Astrocyte (in vitro differentiated cells and primary cell): ENCODE measurements at regions not wholly inside any gene's neighbourhood (a gene's known extent, or its start where the extent isn't known, plus 50 kb on each side); places are given as distances from the start of the nearest gene placed in this dataset.

Experiments used
- EZH2 ChIP-seq: IDR thresholded peaks from 2 replicates; pipeline ENCODE4 v1.6.1; 2012; ENCODE audit warnings: mild to moderate bottlenecking, low read length, inconsistent platforms; ENCODE audit not compliant: insufficient read depth
- TF ChIP-seq, protein P1 (sequence below): IDR thresholded peaks from 2 replicates; pipeline ENCODE4 v1.5.1; 2011; ENCODE audit warnings: low read depth, mild to moderate bottlenecking, inconsistent platforms, low read length, moderate library complexity; ENCODE audit not compliant: insufficient read depth

DNA sequence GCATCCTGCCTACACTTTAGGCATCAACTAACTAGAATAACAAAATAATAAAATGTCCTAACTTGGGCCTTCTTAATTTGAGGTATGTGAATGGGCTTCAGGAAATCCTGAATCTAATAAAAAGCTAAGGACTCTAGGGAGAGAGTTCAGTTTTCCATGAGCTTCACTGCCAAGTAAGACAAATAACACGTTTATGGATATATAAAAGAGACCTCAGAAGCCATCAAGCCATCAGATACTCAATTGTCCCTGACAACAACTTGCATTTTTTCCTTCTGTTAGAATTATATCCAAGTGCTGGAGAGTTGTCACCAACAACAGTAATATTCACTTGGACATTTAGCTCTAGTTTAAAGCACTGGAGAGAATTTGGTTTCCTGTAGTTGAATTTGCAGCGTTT is 102.4 kb upstream of the IGSF10 start:
- TF ChIP-seq, protein P1, sequence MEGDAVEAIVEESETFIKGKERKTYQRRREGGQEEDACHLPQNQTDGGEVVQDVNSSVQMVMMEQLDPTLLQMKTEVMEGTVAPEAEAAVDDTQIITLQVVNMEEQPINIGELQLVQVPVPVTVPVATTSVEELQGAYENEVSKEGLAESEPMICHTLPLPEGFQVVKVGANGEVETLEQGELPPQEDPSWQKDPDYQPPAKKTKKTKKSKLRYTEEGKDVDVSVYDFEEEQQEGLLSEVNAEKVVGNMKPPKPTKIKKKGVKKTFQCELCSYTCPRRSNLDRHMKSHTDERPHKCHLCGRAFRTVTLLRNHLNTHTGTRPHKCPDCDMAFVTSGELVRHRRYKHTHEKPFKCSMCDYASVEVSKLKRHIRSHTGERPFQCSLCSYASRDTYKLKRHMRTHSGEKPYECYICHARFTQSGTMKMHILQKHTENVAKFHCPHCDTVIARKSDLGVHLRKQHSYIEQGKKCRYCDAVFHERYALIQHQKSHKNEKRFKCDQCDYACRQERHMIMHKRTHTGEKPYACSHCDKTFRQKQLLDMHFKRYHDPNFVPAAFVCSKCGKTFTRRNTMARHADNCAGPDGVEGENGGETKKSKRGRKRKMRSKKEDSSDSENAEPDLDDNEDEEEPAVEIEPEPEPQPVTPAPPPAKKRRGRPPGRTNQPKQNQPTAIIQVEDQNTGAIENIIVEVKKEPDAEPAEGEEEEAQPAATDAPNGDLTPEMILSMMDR, result no peak
- TF ChIP-seq EZH2, result no peak
